Medulla oblongata (tissue), 1 donor: ENCODE measurements at regions not wholly inside any gene's neighbourhood (a gene's known extent, or its start where the extent isn't known, plus 50 kb on each side); places are given as distances from the start of the nearest gene placed in this dataset.

Source experiments
- DNase-seq: peaks from one replicate; pipeline ENCODE4 v3.0.0-alpha.2; 2015; ENCODE audit errors: extremely low spot score

DNA sequence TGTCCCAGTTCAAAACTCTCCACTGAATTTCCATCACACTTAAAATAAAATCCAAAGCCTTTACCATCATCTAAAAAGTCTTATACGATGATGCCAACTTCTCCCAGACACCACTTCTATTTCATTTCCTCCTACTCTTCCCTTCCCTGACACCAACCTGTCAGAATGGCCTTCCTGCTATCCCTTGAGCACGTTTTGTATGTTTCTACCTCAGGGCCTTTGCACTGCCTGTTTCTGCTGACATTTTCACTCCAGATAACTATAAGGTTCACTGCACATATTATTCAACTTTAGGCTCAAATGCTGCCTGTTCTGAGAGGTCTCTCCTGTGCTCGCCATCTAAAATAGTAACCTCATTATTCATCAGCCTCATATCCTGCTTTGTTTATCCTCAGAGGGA, 269.6 kb downstream of the HTR7 start:
- DNase-seq: no peak

- no peak for DNase-seq
Observed at GRCh38 chr10:90589825-90590224, 268.0 kb downstream of the HTR7 start.

GRCh38 chr10:90591629-90592028, 266.2 kb downstream of the HTR7 start:
- DNase-seq: no peak

DNA sequence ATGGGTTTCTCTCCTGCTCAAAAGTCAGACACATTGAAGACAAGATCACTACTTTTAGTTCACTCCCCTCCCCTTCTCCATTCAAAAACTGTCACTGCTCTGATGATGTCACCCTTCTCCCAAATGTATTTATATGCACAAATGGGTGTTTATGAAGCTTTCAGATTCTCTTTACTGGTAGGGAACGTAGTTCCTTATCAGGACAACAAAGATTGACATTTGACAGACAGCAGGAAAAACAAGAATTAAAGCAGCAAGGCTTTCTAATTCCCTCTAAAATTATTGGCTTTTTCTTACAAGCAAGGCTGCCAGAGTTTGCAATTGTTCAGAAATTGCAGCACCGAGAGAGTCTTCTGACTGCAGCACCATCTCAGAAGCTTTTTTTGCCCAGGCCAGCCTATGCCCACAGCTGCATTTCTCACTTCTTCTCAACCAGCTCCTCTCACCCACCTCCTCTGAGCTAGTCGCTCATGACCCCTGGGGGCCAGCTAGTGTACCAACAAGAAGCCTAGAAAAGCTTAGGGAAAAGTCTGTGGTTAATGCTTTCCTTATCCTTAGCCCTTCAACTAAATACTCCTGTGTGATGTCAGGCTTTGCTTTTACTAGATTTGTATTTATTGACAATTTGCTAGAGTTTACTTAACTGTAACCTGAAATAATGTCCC, 265.1 kb downstream of the HTR7 start:
- peak; percentile 73 for DNase-seq

- DNase-seq: no peak
Observed at GRCh38 chr10:90598513-90598912, 259.3 kb downstream of the HTR7 start.

- DNase-seq: no peak
Observed at GRCh38 chr10:90602862-90603610, 254.8 kb downstream of the HTR7 start.

GRCh38 chr10:90604636-90605035, 253.2 kb downstream of the HTR7 start:
- DNase-seq: no peak

- DNase-seq: no peak
Observed at GRCh38 chr10:90605506-90605905, 252.3 kb downstream of the HTR7 start.

GRCh38 chr10:90612276-90612675, 245.6 kb downstream of the HTR7 start:
- DNase-seq: no peak

- DNase-seq: no peak
Observed at GRCh38 chr10:90614631-90615030, 243.2 kb downstream of the HTR7 start.

- no peak for DNase-seq
Observed at GRCh38 chr10:90621577-90621976, 236.3 kb downstream of the HTR7 start.

DNA sequence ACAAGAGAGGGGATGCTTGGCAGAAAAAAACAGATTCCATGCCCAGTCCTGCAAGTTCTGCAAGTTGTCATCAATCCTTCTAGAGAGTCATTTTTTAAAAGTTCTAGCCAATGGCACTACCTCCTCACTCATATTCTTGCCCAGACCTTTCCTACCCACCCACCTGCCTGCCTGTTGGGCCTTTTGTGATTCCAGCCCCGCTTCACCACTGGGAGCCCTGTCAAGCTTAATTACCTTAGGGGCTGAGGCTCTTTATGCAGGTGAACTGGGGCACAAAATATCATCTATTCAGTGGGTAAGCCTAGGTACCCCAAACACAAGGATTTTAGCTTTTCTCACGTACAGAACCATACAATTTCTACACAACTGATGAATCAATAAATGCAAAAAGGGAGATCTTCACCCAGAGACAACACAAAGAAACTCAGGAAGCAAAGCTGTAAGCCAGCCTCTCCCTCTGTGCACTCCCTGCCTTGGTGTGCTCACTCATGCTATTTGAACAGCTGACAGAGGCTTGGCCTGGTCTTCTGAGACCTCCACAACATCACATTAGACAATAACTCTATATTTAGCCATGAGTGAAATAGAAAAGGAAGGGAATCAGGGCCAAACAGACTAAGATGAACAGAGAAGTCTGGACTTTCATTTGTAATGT, 222.6 kb downstream of the HTR7 start:
- peak; percentile 4 for DNase-seq

GRCh38 chr10:90640756-90641155, 217.1 kb downstream of the HTR7 start:
- DNase-seq: no peak

- DNase-seq: no peak
Observed at GRCh38 chr10:90641731-90642130, 216.1 kb downstream of the HTR7 start.

DNA sequence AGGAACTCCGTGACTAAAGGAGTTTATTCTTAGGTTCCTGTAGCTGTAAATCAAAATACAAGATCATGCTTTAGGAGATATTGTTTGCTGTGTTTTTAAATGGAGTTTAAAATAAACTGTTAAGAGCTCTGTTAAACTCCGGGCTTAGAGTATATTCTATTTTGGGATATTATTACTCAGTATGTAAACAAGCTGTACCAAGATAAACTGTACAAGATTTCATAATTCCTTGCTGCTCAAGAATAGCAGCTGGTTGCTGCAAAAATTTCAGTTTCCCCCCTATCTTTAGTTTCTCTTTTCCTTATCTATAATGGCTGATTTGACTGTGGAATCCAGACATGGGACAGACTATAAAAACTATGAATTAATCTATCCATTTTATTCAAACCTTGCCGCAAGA, 215.7 kb downstream of the HTR7 start:
- DNase-seq: no peak

DNA sequence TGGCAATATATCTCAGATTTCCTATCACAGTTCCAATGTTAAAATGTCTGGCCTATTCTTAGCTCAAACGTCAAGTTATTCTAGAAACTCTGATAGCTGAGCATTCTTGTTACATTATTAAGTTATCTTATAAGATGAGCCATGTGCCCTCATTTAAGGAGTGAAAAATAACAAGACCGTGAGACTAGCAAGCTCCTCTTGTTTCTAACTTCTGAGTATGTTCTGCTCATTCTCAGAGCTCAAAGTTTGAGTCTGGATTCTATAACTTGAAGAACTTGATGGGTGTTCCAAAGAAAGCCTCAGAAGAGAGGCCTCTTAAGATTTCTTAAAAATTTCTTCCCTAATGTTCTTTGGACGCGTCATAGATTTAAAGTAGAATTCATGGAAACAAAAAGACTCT, 215.2 kb downstream of the HTR7 start:
- no peak for DNase-seq

DNA sequence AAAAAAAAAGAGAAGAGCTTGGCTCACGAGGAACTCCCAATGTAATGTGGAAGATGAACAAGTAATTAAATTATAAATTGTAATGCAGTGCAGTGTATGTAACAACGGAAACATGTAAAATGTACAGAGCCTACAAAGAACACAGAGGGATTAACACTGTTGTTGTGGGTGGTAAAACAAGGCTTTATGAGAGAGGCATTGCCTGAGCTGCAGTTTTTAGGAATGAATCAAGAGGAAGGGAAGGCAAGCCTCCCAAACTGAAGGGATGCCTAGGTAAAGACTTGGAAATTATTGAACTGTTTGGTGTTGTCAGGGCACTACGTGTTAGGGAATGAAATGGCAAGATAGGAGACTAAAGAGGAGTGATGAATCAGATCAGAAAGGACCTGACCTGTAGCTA, 213.7 kb downstream of the HTR7 start:
- DNase-seq: no peak

DNA sequence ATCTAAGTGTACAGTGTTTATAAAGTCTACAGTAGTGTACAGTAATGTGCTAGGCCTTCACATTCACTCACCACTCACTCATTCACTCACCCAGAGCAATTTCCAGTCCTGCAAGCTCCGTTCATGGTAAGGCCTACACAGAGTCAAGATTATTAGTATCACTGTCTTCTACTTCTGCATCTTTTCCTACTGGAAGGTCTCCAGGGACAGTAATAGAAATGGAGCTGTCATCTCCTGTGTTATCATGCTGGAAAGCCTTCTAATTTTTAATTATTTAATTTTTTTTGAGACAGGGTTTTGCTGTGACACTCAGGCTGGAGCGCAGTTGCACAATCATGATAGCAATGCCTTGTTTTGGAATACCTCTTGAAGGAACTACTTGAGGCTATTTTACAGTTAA, 207.0 kb downstream of the HTR7 start:
- no peak for DNase-seq

DNA sequence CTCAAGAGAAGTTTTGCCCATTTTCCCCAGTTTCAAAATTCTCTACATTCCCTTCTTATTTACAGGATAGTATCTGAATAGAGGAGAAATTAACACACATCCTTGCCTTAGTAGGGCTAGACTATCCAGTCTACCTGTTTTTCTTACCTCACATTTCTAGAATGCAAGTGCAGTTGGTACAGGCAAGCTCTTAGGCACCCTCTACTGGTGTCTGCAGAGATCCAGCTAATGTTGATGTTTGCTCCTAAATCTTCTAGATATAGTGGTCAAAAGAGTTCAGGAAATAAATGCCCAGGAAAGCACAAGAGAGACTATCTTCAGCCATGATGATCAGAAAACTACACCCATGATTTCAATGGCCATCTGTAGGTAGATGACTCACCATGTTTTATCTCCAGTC, 205.3 kb downstream of the HTR7 start:
- no peak for DNase-seq

GRCh38 chr10:90658791-90659190, 199.0 kb downstream of the HTR7 start:
- no peak for DNase-seq

GRCh38 chr10:90665905-90666662, 191.8 kb downstream of the HTR7 start:
- DNase-seq: no peak

- DNase-seq: no peak
Observed at GRCh38 chr10:90674461-90674860, 183.4 kb downstream of the HTR7 start.
